GM23338 (cell line): ENCODE measurements at regions not wholly inside any gene's neighbourhood (a gene's known extent, or its start where the extent isn't known, plus 50 kb on each side); places are given as distances from the start of the nearest gene placed in this dataset.

Experiments used
- EZH2phosphoT487 ChIP-seq: fragments of 200-600 bp; sonication (generic); IDR thresholded peaks from one replicate; pipeline ENCODE4 v1.8.1; 2018; ENCODE audit warnings: antibody characterized with exemption; ENCODE audit not compliant: unreplicated experiment
- TF ChIP-seq, protein P1 (sequence below), 2 experiments: fragments of 200-600 bp in 1 of 2; sonication (generic) in 1 of 2; conservative IDR thresholded peaks; 2 replicates each; pipeline versions ENCODE4 v1.5.1 to v1.6.1; 2016 to 2017; ENCODE audit warnings: antibody characterized with exemption in 2 of 2, low read depth in 2 of 2, mild to moderate bottlenecking in 2 of 2, moderate library complexity in 1 of 2

DNA sequence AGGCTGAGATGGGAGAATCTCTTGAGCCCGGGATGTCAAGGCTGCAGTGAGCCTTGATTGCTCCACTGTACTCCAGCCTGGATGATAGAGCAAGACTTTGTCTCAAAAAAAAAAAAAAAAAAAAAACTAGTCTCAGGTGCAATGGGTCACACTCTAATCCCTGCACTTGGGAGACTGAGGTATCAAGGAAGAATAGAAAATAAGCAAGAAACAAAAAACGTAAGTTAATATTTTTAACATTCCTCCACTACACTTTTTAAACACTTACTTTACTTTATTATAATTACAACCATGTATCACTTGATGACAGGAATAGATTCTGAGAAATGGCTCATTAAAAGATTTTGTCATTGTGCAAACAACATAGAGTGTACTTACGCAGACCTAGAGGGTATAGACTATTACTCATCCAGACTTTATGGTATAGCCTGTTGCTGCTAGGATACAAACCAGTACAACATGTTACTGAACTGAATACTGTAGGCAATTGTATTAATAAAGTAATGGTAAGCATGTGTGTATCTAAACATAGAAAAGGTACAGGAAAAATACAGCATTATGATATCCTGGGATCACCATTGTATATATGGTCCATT lies 1244.1 kb upstream of the ADGRL4 start:
- TF ChIP-seq, protein P1, sequence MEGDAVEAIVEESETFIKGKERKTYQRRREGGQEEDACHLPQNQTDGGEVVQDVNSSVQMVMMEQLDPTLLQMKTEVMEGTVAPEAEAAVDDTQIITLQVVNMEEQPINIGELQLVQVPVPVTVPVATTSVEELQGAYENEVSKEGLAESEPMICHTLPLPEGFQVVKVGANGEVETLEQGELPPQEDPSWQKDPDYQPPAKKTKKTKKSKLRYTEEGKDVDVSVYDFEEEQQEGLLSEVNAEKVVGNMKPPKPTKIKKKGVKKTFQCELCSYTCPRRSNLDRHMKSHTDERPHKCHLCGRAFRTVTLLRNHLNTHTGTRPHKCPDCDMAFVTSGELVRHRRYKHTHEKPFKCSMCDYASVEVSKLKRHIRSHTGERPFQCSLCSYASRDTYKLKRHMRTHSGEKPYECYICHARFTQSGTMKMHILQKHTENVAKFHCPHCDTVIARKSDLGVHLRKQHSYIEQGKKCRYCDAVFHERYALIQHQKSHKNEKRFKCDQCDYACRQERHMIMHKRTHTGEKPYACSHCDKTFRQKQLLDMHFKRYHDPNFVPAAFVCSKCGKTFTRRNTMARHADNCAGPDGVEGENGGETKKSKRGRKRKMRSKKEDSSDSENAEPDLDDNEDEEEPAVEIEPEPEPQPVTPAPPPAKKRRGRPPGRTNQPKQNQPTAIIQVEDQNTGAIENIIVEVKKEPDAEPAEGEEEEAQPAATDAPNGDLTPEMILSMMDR (conservative IDR thresholded peaks at IDR 0.05; ENCODE audit: low read depth in 2 of 2), result no peak
- no peak for TF ChIP-seq EZH2phosphoT487
